ENCODE measurements at regions not wholly inside any gene's neighbourhood (a gene's known extent, or its start where the extent isn't known, plus 50 kb on each side); places are given as distances from the start of the nearest gene placed in this dataset.

GRCh38 chr2:6506361-6506794 lies 359.3 kb downstream of the CMPK2 start:
- no peaks in the 10 kb centered on the region for H3K9me3 ChIP-seq (ENCODE audit: insufficient read depth, low read length)
- H3K9ac ChIP-seq (ENCODE audit: insufficient read length, low read depth) = no peak overlapping the region
- H3K36me3 ChIP-seq (ENCODE audit: insufficient read depth, insufficient read length, low read length) = no peaks in the 10 kb centered on the region
- DNase-seq (ENCODE audit: low read depth, low spot score) = no peak
- no peak overlapping the region for H3K4me3 ChIP-seq (ENCODE audit: insufficient read length, low read depth)
- TF ChIP-seq ZNF274 (IDR thresholded peaks at IDR 0.05; ENCODE audit: low read depth, low read length) = no peak
- no peak for TF ChIP-seq SUZ12 (IDR thresholded peaks at IDR 0.05; ENCODE audit: extremely low read depth, insufficient read depth, insufficient read length)
- TF ChIP-seq YY1 (IDR thresholded peaks at IDR 0.05; ENCODE audit: insufficient read depth, insufficient read length) = no peak
- no peaks in the 10 kb centered on the region for H3K4me1 ChIP-seq (ENCODE audit: insufficient read depth, insufficient read length)
- no peaks in the 10 kb centered on the region for H3K27me3 ChIP-seq (ENCODE audit: insufficient read depth, insufficient read length)

GRCh38 chr2:6506859-6507258 lies 358.8 kb downstream of the CMPK2 start:
- H3K36me3 ChIP-seq (ENCODE audit: insufficient read depth, insufficient read length, low read length) = no peaks in the 10 kb centered on the region
- DNase-seq (ENCODE audit: low read depth, low spot score) = no peak
- H3K4me3 ChIP-seq (ENCODE audit: insufficient read length, low read depth) = no peak overlapping the region
- no peaks in the 10 kb centered on the region for H3K27me3 ChIP-seq (ENCODE audit: insufficient read depth, insufficient read length)
- H3K9ac ChIP-seq (ENCODE audit: insufficient read length, low read depth) = no peak overlapping the region
- no peaks in the 10 kb centered on the region for H3K4me1 ChIP-seq (ENCODE audit: insufficient read depth, insufficient read length)
- H3K9me3 ChIP-seq (ENCODE audit: insufficient read depth, low read length) = no peaks in the 10 kb centered on the region
- TF ChIP-seq YY1 (IDR thresholded peaks at IDR 0.05; ENCODE audit: insufficient read depth, insufficient read length) = no peak
- TF ChIP-seq SUZ12 (IDR thresholded peaks at IDR 0.05; ENCODE audit: extremely low read depth, insufficient read depth, insufficient read length) = no peak
- TF ChIP-seq ZNF274 (IDR thresholded peaks at IDR 0.05; ENCODE audit: low read depth, low read length) = no peak

GRCh38 chr2:6510532-6510931 lies 355.2 kb downstream of the CMPK2 start:
- no peak for DNase-seq (ENCODE audit: low read depth, low spot score)

DNA sequence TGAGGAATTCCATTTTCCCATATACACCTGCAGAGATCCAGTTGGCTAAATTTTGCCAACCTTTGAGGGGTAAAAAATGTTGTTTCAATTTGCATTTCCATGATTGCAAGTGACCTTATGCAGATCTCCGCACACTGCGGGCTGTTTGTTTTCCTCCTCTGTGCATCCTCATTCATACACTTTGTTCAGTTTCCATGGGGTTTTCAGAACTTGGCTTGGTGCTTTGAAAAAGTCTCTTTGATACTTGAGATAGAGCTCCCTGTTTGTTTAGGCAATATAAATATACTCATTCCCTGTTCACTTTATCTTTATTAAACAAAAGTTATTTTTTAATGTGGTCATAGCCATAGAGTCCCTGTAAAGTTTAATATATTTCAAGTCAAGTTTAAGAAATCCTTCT lies 353.1 kb downstream of the CMPK2 start:
- Histone ChIP-seq H3K4me3 (ENCODE audit: insufficient read length, low read depth) (no peak overlapping the region), H3K4me1 (ENCODE audit: insufficient read depth, insufficient read length) (no peaks in the 10 kb centered on the region), H3K36me3 (ENCODE audit: insufficient read depth, insufficient read length, low read length) (no peaks in the 10 kb centered on the region), H3K27me3 (ENCODE audit: insufficient read depth, insufficient read length) (no peaks in the 10 kb centered on the region), H3K9ac (ENCODE audit: insufficient read length, low read depth) (no peak overlapping the region), H3K9me3 (ENCODE audit: insufficient read depth, low read length) (no peaks in the 10 kb centered on the region)
- TF ChIP-seq ZNF274 (IDR thresholded peaks at IDR 0.05; ENCODE audit: low read depth, low read length) (no peak), YY1 (IDR thresholded peaks at IDR 0.05; ENCODE audit: insufficient read depth, insufficient read length) (no peak), SUZ12 (IDR thresholded peaks at IDR 0.05; ENCODE audit: extremely low read depth, insufficient read depth, insufficient read length) (no peak)
- DNase-seq (ENCODE audit: low read depth, low spot score) = no peak

More at GRCh38 chr2:6510532-6510931, 355.2 kb downstream of the CMPK2 start:
- no peaks in the 10 kb centered on the region for H3K9me3 ChIP-seq (ENCODE audit: insufficient read depth, low read length)
- H3K9ac ChIP-seq (ENCODE audit: insufficient read length, low read depth) = no peak overlapping the region
- no peaks in the 10 kb centered on the region for H3K4me1 ChIP-seq (ENCODE audit: insufficient read depth, insufficient read length)
- H3K36me3 ChIP-seq (ENCODE audit: insufficient read depth, insufficient read length, low read length) = no peaks in the 10 kb centered on the region
- no peak for TF ChIP-seq ZNF274 (IDR thresholded peaks at IDR 0.05; ENCODE audit: low read depth, low read length)
- TF ChIP-seq SUZ12 (IDR thresholded peaks at IDR 0.05; ENCODE audit: extremely low read depth, insufficient read depth, insufficient read length) = no peak
- TF ChIP-seq YY1 (IDR thresholded peaks at IDR 0.05; ENCODE audit: insufficient read depth, insufficient read length) = no peak
- no peaks in the 10 kb centered on the region for H3K27me3 ChIP-seq (ENCODE audit: insufficient read depth, insufficient read length)
- H3K4me3 ChIP-seq (ENCODE audit: insufficient read length, low read depth) = no peak overlapping the region

DNA sequence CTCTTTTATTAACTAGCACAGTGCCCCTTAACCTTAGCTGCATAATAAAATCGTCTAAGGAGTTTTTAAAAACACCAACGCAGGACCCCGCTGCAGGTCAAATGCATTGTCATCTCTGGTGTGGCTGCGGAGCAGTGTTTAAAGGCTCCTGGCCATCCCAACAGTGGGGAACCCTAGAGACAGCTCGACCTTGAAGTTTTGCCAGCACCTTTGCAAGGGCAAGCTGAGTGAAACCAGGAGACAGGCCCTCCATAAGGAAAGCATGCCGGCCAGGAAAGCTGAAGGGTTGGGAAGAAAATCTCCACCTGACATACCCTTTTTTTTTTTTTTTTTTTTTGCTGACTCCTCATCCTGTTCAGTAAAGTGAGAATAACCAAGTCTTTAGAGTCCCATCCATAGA lies 349.0 kb downstream of the CMPK2 start:
- no peak overlapping the region for H3K4me3 ChIP-seq (ENCODE audit: insufficient read length, low read depth)
- H3K9me3 ChIP-seq (ENCODE audit: insufficient read depth, low read length) = no peaks in the 10 kb centered on the region
- H3K36me3 ChIP-seq (ENCODE audit: insufficient read depth, insufficient read length, low read length) = no peaks in the 10 kb centered on the region
- no peak overlapping the region for H3K9ac ChIP-seq (ENCODE audit: insufficient read length, low read depth)
- no peaks in the 10 kb centered on the region for H3K27me3 ChIP-seq (ENCODE audit: insufficient read depth, insufficient read length)
- no peak for DNase-seq (ENCODE audit: low read depth, low spot score)
- no peaks in the 10 kb centered on the region for H3K4me1 ChIP-seq (ENCODE audit: insufficient read depth, insufficient read length)
- TF ChIP-seq ZNF274 (IDR thresholded peaks at IDR 0.05; ENCODE audit: low read depth, low read length) (no peak), SUZ12 (IDR thresholded peaks at IDR 0.05; ENCODE audit: extremely low read depth, insufficient read depth, insufficient read length) (no peak), YY1 (IDR thresholded peaks at IDR 0.05; ENCODE audit: insufficient read depth, insufficient read length) (no peak)

DNA sequence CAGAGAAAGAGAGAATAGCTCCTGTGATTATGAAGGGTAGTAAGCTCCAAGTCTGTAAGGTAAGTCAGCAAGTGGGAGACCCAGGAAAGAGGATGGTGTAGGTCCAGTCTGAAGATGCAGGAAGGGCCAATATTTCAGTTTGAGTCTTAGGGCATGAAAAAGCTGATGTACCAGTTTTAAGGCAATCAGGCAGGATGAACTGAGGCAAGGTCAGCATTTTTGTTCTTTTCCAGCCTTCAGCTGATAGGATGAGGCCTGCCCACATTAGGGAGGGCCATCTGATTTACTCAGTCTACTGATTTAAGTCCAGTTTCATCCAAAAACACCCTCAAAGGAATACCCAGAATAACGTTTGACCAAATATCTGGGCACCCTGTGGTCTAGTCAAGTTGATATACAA lies 347.3 kb downstream of the CMPK2 start:
- no peak overlapping the region for H3K4me3 ChIP-seq (ENCODE audit: insufficient read length, low read depth)
- no peaks in the 10 kb centered on the region for H3K9me3 ChIP-seq (ENCODE audit: insufficient read depth, low read length)
- H3K4me1 ChIP-seq (ENCODE audit: insufficient read depth, insufficient read length) = no peaks in the 10 kb centered on the region
- H3K9ac ChIP-seq (ENCODE audit: insufficient read length, low read depth) = no peak overlapping the region
- no peaks in the 10 kb centered on the region for H3K27me3 ChIP-seq (ENCODE audit: insufficient read depth, insufficient read length)
- DNase-seq (ENCODE audit: low read depth, low spot score) = no peak
- TF ChIP-seq ZNF274 (IDR thresholded peaks at IDR 0.05; ENCODE audit: low read depth, low read length) (no peak), YY1 (IDR thresholded peaks at IDR 0.05; ENCODE audit: insufficient read depth, insufficient read length) (no peak), SUZ12 (IDR thresholded peaks at IDR 0.05; ENCODE audit: extremely low read depth, insufficient read depth, insufficient read length) (no peak)
- no peaks in the 10 kb centered on the region for H3K36me3 ChIP-seq (ENCODE audit: insufficient read depth, insufficient read length, low read length)

- Histone ChIP-seq H3K36me3 (ENCODE audit: insufficient read depth, insufficient read length, low read length) (no peaks in the 10 kb centered on the region), H3K9ac (ENCODE audit: insufficient read length, low read depth) (no peak overlapping the region), H3K9me3 (ENCODE audit: insufficient read depth, low read length) (no peaks in the 10 kb centered on the region), H3K27me3 (ENCODE audit: insufficient read depth, insufficient read length) (no peaks in the 10 kb centered on the region), H3K4me1 (ENCODE audit: insufficient read depth, insufficient read length) (no peaks in the 10 kb centered on the region), H3K4me3 (ENCODE audit: insufficient read length, low read depth) (no peak overlapping the region)
- TF ChIP-seq SUZ12 (IDR thresholded peaks at IDR 0.05; ENCODE audit: extremely low read depth, insufficient read depth, insufficient read length) = no peak
- TF ChIP-seq ZNF274 (IDR thresholded peaks at IDR 0.05; ENCODE audit: low read depth, low read length) = no peak
- TF ChIP-seq YY1 (IDR thresholded peaks at IDR 0.05; ENCODE audit: insufficient read depth, insufficient read length) = no peak
- no peak for DNase-seq (ENCODE audit: low read depth, low spot score)
These were observed 342.2 kb downstream of the CMPK2 start for GRCh38 chr2:6523476-6523875.

Data from NT2/D1 (cell line).